Keratinocyte (primary cell): ENCODE measurements at regions not wholly inside any gene's neighbourhood (a gene's known extent, or its start where the extent isn't known, plus 50 kb on each side); places are given as distances from the start of the nearest gene placed in this dataset.

Experiments
- DNase-seq: peaks from one replicate; pipeline ENCODE4 v3.0.0-alpha.2; 2011; ENCODE audit warnings: low read depth, missing footprints, low spot score
- FAIRE-seq: peaks from 2 replicates; lab custom pipeline; 2011; peaks lifted over from hg19 to GRCh38; lab: Jason Lieb, UNC
- H2AFZ ChIP-seq: 2 replicates; pipeline ENCODE4 v1.6.0; 2012; ENCODE audit warnings: low read length, control low read depth, inconsistent platforms; ENCODE audit not compliant: control insufficient read depth
- H3K27ac ChIP-seq: 2 replicates; pipeline ENCODE4 v1.5.1; 2011; ENCODE audit warnings: low read length; ENCODE audit not compliant: control insufficient read depth, insufficient read depth
- H3K27me3 ChIP-seq: 3 replicates; pipeline ENCODE4 v1.6.0; 2011; ENCODE audit warnings: low read length; ENCODE audit not compliant: control insufficient read depth, insufficient read depth; ENCODE audit errors: extremely low read depth
- H3K36me3 ChIP-seq, 2 experiments: 2 replicates in 1 of 2; 3 replicates in 1 of 2; pipeline ENCODE4 v1.5.1; 2011; ENCODE audit warnings: low read length in 2 of 2, mild to moderate bottlenecking in 1 of 2; ENCODE audit not compliant: control insufficient read depth in 2 of 2, insufficient read depth in 2 of 2; ENCODE audit errors: extremely low read depth in 1 of 2
- H3K4me1 ChIP-seq: 3 replicates; pipeline ENCODE4 v1.5.1; 2011; ENCODE audit warnings: low read length; ENCODE audit not compliant: control insufficient read depth, insufficient read depth; ENCODE audit errors: extremely low read depth
- H3K4me2 ChIP-seq: 3 replicates; pipeline ENCODE4 v1.6.0; 2011; ENCODE audit warnings: low read depth, low read length; ENCODE audit not compliant: control insufficient read depth, insufficient read depth; ENCODE audit errors: extremely low read depth
- H3K4me3 ChIP-seq, 3 experiments: fragments of 200-600 bp in 1 of 3; sonication (generic) in 1 of 3; 2 replicates in 2 of 3; 3 replicates in 1 of 3; pipeline ENCODE4 v1.5.1; 2011 to 2016; ENCODE audit warnings: low read length in 3 of 3, mild to moderate bottlenecking in 3 of 3, control low read depth in 2 of 3, inconsistent platforms in 1 of 3, low read depth in 1 of 3, mixed read lengths in 1 of 3, mixed run types in 1 of 3, moderate library complexity in 1 of 3; ENCODE audit not compliant: control insufficient read depth in 2 of 3, insufficient read depth in 2 of 3; ENCODE audit errors: extremely low read depth in 1 of 3
- H3K79me2 ChIP-seq: 2 replicates; pipeline ENCODE4 v1.6.0; 2012; ENCODE audit warnings: low read length; ENCODE audit not compliant: control insufficient read depth, insufficient read depth
- H3K9ac ChIP-seq: 3 replicates; pipeline ENCODE4 v1.6.0; 2011; ENCODE audit warnings: low read length; ENCODE audit not compliant: control insufficient read depth, insufficient read depth; ENCODE audit errors: extremely low read depth
- H3K9me1 ChIP-seq: 3 replicates; pipeline ENCODE4 v1.6.0; 2011; ENCODE audit warnings: low read length; ENCODE audit not compliant: control insufficient read depth, insufficient read depth; ENCODE audit errors: extremely low read depth
- H3K9me3 ChIP-seq: 2 replicates; pipeline ENCODE4 v1.5.1; 2012; ENCODE audit warnings: low read depth, low read length; ENCODE audit not compliant: control insufficient read depth
- H4K20me1 ChIP-seq: 3 replicates; pipeline ENCODE4 v1.6.0; 2011; ENCODE audit warnings: low read length; ENCODE audit not compliant: control insufficient read depth, insufficient read depth; ENCODE audit errors: extremely low read depth
- CTCF ChIP-seq, 3 experiments: IDR thresholded peaks in 1 of 3; conservative IDR thresholded peaks in 1 of 3; optimal IDR thresholded peaks in 1 of 3; 2 replicates in 2 of 3; 3 replicates in 1 of 3; pipeline versions ENCODE3 to v1.5.1; 2011; ENCODE audit warnings: low read length in 3 of 3, mild to moderate bottlenecking in 3 of 3, moderate library complexity in 2 of 3, control low read depth in 1 of 3, inconsistent platforms in 1 of 3; ENCODE audit not compliant: insufficient read depth in 2 of 3; ENCODE audit errors: extremely low read depth in 1 of 3
- EZH2 ChIP-seq: IDR thresholded peaks from one replicate; pipeline ENCODE4 v1.6.1; 2012; ENCODE audit warnings: inconsistent platforms, mild to moderate bottlenecking, low read length, moderate library complexity
- dilution Hi-C: fragments of 300-500 bp; cut with MboI; formaldehyde crosslinking; loops from one replicate; pipeline ENCODE4 v1.7.0; 2020; ENCODE audit warnings: low sequenced_read_pairs; ENCODE audit not compliant: extremely low pct_ligation_motif_present

- no peaks in the 10 kb centered on the region for H3K27me3 ChIP-seq
- H3K4me3 ChIP-seq = no peak overlapping the region
- no peaks in the 10 kb centered on the region for H3K4me1 ChIP-seq
- H4K20me1 ChIP-seq = no peaks in the 10 kb centered on the region
- no peaks in the 10 kb centered on the region for H3K79me2 ChIP-seq
- H3K4me2 ChIP-seq = no peak overlapping the region
- dilution Hi-C loops = no loop called here
- H3K9me3 ChIP-seq = no peaks in the 10 kb centered on the region
- FAIRE-seq (no peak), DNase-seq (no peak)
- no peak overlapping the region for H3K9ac ChIP-seq
- H3K36me3 ChIP-seq = no peaks in the 10 kb centered on the region
- H3K27ac ChIP-seq = no peak overlapping the region
- H2AFZ ChIP-seq = no peak overlapping the region
- no peak for TF ChIP-seq EZH2
- no peak for TF ChIP-seq CTCF (optimal IDR thresholded peaks at IDR 0.05 in 1 of 3, IDR thresholded peaks at IDR 0.05 in 1 of 3, conservative IDR thresholded peaks at IDR 0.05 in 1 of 3; ENCODE audit: extremely low read depth in 1 of 3, insufficient read depth in 2 of 3, low read length in 3 of 3)
- no peaks in the 10 kb centered on the region for H3K9me1 ChIP-seq
Measured at GRCh38 chr3:181824961-181825360, 113.2 kb downstream of the SOX2 start.

- dilution Hi-C loops = no loop called here
- H3K27me3 ChIP-seq = no peaks in the 10 kb centered on the region
- no peak overlapping the region for H3K27ac ChIP-seq
- no peak overlapping the region for H2AFZ ChIP-seq
- H3K9me1 ChIP-seq = no peaks in the 10 kb centered on the region
- no peak overlapping the region for H3K9ac ChIP-seq
- H4K20me1 ChIP-seq = no peaks in the 10 kb centered on the region
- no peak for DNase-seq
- H3K4me3 ChIP-seq = no peak overlapping the region
- H3K4me1 ChIP-seq = no peaks in the 10 kb centered on the region
- TF ChIP-seq CTCF (optimal IDR thresholded peaks at IDR 0.05 in 1 of 3, IDR thresholded peaks at IDR 0.05 in 1 of 3, conservative IDR thresholded peaks at IDR 0.05 in 1 of 3; ENCODE audit: extremely low read depth in 1 of 3, insufficient read depth in 2 of 3, low read length in 3 of 3) (no peak), EZH2 (no peak)
- H3K79me2 ChIP-seq = no peaks in the 10 kb centered on the region
- H3K4me2 ChIP-seq = no peak overlapping the region
- no peaks in the 10 kb centered on the region for H3K9me3 ChIP-seq
- no peak for FAIRE-seq
- no peaks in the 10 kb centered on the region for H3K36me3 ChIP-seq
Measured at GRCh38 chr3:181839039-181839915, 127.6 kb downstream of the SOX2 start.
